ENCODE measurements at regions not wholly inside any gene's neighbourhood (a gene's known extent, or its start where the extent isn't known, plus 50 kb on each side); places are given as distances from the start of the nearest gene placed in this dataset.

GRCh38 chr11:19441288-19441687 is 200.5 kb upstream of the E2F8 start:
- TF ChIP-seq FOXP2 (optimal IDR thresholded peaks at IDR 0.05; ENCODE audit: borderline replicate concordance, extremely low read depth, extremely low read length, insufficient read depth): no peak
- TF ChIP-seq REST (IDR thresholded peaks at IDR 0.05; ENCODE audit: insufficient read depth in 1 of 2, low read depth in 2 of 2, low read length in 2 of 2): no peak
- no peak for TF ChIP-seq SIN3A (IDR thresholded peaks at IDR 0.05; ENCODE audit: borderline replicate concordance, insufficient read depth, low read length)
- no peak for TF ChIP-seq POLR2AphosphoS5 (IDR thresholded peaks at IDR 0.05; ENCODE audit: low read depth, low read length)

GRCh38 chr11:19437760-19438159 is 197.0 kb upstream of the E2F8 start:
- TF ChIP-seq FOXP2 (optimal IDR thresholded peaks at IDR 0.05; ENCODE audit: borderline replicate concordance, extremely low read depth, extremely low read length, insufficient read depth): no peak
- TF ChIP-seq SIN3A (IDR thresholded peaks at IDR 0.05; ENCODE audit: borderline replicate concordance, insufficient read depth, low read length): no peak
- no peak for TF ChIP-seq TAF1 (IDR thresholded peaks at IDR 0.05; ENCODE audit: borderline replicate concordance, insufficient read depth, low read length)
- no peak for TF ChIP-seq POLR2AphosphoS5 (IDR thresholded peaks at IDR 0.05; ENCODE audit: low read depth, low read length)
- no peak for TF ChIP-seq REST (IDR thresholded peaks at IDR 0.05; ENCODE audit: insufficient read depth in 1 of 2, low read depth in 2 of 2, low read length in 2 of 2)

GRCh38 chr11:19436932-19437331 is 196.2 kb upstream of the E2F8 start:
- TF ChIP-seq FOXP2 (optimal IDR thresholded peaks at IDR 0.05; ENCODE audit: borderline replicate concordance, extremely low read depth, extremely low read length, insufficient read depth): no peak
- no peak for TF ChIP-seq POLR2AphosphoS5 (IDR thresholded peaks at IDR 0.05; ENCODE audit: low read depth, low read length)
- TF ChIP-seq REST (IDR thresholded peaks at IDR 0.05; ENCODE audit: insufficient read depth in 1 of 2, low read depth in 2 of 2, low read length in 2 of 2): no peak
- TF ChIP-seq SIN3A (IDR thresholded peaks at IDR 0.05; ENCODE audit: borderline replicate concordance, insufficient read depth, low read length): no peak
- TF ChIP-seq TAF1 (IDR thresholded peaks at IDR 0.05; ENCODE audit: borderline replicate concordance, insufficient read depth, low read length): no peak

GRCh38 chr11:19435306-19435989 is 194.7 kb upstream of the E2F8 start:
- TF ChIP-seq REST (IDR thresholded peaks at IDR 0.05; ENCODE audit: insufficient read depth in 1 of 2, low read depth in 2 of 2, low read length in 2 of 2) (no peak), FOXP2 (optimal IDR thresholded peaks at IDR 0.05; ENCODE audit: borderline replicate concordance, extremely low read depth, extremely low read length, insufficient read depth) (no peak), TAF1 (IDR thresholded peaks at IDR 0.05; ENCODE audit: borderline replicate concordance, insufficient read depth, low read length) (no peak), POLR2AphosphoS5 (IDR thresholded peaks at IDR 0.05; ENCODE audit: low read depth, low read length) (no peak), SIN3A (IDR thresholded peaks at IDR 0.05; ENCODE audit: borderline replicate concordance, insufficient read depth, low read length) (no peak)

Data from PFSK-1 (cell line).